Epithelial cell of proximal tubule (primary cell): ENCODE measurements at regions not wholly inside any gene's neighbourhood (a gene's known extent, or its start where the extent isn't known, plus 50 kb on each side); places are given as distances from the start of the nearest gene placed in this dataset.
"Not testable (repeated sequence)": the region's sequence is repeated elsewhere in the genome, so short reads cannot be mapped to it uniquely, and the experiment has no call there.

Experiments
- DNase-seq: peaks from one replicate; pipeline ENCODE4 v3.0.0-alpha.2; 2011; ENCODE audit warnings: low read depth
- H3K4me3 ChIP-seq: 2 replicates; pipeline ENCODE4 v1.5.1; 2011; ENCODE audit warnings: low read depth, mild to moderate bottlenecking, low read length
- TF ChIP-seq, protein P1 (sequence below): conservative IDR thresholded peaks from 2 replicates; pipeline ENCODE4 v1.5.1; 2012; ENCODE audit warnings: low read depth, mild to moderate bottlenecking, low read length

DNA sequence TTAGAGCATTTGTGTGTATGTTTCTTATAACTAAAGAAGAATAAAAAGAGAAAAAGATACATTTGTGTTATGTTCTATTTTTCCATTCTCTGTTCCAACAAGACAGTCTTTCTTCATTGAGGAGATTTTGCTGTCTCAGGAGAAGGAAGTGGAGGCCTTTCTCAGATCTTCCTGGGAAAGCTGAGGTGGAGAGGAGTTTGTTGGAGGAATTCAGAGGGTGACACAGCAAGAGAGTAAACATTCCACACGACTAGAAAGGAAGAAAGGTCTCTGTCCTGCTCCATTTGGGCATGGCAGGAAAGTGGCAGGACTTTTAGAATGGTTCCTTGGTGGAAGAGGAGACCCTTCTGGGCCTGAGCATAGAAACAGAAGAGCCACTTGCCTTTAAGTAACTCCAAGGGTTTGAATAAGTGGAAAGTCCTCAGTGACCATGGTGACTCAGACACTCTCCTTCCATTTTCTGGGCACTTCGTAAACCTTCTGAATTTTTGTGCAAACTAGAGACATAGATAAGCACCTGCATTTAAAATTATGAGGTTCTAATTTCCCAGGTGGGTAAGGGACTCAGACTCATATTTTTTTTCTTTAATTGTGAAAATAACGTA is 52.3 kb upstream of the COL5A2 start:
- TF ChIP-seq, protein P1, sequence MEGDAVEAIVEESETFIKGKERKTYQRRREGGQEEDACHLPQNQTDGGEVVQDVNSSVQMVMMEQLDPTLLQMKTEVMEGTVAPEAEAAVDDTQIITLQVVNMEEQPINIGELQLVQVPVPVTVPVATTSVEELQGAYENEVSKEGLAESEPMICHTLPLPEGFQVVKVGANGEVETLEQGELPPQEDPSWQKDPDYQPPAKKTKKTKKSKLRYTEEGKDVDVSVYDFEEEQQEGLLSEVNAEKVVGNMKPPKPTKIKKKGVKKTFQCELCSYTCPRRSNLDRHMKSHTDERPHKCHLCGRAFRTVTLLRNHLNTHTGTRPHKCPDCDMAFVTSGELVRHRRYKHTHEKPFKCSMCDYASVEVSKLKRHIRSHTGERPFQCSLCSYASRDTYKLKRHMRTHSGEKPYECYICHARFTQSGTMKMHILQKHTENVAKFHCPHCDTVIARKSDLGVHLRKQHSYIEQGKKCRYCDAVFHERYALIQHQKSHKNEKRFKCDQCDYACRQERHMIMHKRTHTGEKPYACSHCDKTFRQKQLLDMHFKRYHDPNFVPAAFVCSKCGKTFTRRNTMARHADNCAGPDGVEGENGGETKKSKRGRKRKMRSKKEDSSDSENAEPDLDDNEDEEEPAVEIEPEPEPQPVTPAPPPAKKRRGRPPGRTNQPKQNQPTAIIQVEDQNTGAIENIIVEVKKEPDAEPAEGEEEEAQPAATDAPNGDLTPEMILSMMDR, result no peak
- no peak for DNase-seq
- no peak overlapping the region for H3K4me3 ChIP-seq

DNA sequence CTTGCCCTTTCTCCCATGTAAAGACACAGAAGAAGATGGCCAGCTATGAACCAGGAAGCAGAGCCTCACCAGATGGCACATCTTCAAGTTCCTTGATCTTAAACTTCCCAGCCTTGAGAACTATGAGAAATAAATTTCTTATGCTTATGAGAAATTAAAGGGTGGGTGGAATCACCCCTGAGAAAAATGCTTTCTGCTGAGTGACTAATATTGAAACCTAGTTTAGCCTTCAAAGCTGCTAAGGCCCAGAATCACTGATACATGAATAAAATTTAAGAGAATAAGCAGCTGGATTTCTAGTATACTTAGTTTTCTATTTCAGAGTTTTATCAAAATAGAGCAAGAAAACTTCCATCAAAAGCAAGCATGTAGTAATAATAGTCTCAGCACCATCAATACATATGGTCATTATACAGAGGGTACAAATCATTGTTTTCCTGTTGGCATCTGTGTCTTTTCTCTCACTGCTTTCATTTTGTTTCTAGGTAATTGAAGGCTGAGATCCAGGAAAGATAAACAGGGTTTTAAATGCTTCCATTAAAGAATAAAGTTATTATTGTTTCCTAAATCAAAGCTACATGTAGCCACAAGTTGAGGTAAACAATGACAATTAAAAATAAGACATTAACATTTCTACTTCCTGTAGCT is 53.3 kb upstream of the COL5A2 start:
- no peak for DNase-seq
- TF ChIP-seq, protein P1, result no peak
- no peak overlapping the region for H3K4me3 ChIP-seq

DNA sequence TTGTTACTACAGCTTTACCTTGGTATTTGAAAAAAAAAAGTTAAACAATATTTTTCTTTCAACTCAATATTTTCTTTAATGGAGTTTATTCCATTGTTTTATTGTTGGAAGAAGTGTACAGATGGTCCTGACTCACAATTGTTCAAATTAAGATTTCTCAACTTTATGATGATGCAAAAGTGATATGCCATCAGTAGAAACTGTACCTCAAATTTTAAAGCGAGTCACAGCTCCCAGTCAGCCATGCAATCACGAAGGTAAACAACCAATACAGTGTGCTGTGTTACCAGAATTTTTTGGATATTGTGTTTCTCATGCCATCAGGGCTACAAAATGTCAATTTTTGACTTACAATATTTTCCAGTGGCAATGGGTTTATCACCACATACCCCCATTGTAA is 54.0 kb upstream of the COL5A2 start:
- TF ChIP-seq, protein P1, result no peak
- no peak for DNase-seq
- no peak overlapping the region for H3K4me3 ChIP-seq

DNA sequence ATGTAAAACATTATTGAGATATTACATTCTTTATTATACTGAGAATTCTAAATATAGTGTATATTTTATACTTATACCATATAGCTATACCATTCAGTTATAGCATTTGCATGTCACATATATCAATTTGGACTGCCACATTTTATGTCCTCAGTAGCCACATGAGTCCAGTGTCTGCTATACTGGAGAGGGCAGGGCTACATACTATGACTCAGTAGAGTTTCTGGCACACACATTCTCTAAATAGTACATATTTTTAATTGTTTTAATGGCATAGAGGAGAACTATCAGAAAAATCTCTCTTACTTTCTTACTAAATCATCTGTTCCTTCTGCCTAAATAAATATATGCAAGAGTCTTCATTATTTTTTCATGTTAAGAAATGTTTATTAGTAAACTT is 55.4 kb upstream of the COL5A2 start:
- no peak overlapping the region for H3K4me3 ChIP-seq
- DNase-seq, result no peak
- TF ChIP-seq, protein P1, result no peak

DNA sequence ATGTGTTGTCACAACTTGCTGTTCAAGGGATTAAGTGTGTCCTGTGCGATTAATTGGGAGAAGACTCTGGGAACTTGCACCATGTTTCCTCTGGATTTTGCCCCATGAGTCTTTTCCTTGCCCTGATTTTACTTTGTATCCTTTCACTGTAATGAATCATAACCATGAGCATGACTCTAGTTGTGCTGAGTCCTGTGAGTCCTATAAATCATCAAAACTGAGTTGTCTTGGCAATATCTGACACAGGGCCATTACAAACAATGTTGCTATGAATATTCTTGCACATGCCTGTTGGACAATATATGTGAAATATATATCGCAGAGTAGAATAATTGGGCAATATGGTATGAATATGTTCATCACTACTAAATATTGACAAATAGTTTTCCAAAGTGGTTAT is 56.5 kb upstream of the COL5A2 start:
- H3K4me3 ChIP-seq, result no peak overlapping the region
- DNase-seq, result no peak
- TF ChIP-seq, protein P1, result no peak

DNA sequence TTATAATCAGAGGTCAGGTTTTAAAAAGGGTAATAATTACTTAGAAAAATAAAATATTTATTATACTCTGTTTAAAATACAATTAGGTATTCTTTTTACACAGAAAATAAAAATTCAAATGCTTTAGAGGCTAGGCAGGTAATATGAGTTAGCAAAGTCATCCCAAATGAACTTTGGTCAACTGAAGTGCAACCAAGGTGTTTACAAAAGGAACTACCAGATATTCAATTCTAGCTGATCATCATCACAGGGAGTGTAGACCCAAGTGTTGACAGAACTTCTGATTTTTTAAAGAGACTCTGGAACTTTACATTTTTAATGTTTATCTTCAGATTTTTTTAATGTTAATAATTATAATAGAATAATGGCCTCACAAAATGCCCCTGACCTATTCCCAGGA is 59.3 kb upstream of the COL5A2 start:
- no peak for DNase-seq
- TF ChIP-seq, protein P1, result no peak
- H3K4me3 ChIP-seq, result no peak overlapping the region

DNA sequence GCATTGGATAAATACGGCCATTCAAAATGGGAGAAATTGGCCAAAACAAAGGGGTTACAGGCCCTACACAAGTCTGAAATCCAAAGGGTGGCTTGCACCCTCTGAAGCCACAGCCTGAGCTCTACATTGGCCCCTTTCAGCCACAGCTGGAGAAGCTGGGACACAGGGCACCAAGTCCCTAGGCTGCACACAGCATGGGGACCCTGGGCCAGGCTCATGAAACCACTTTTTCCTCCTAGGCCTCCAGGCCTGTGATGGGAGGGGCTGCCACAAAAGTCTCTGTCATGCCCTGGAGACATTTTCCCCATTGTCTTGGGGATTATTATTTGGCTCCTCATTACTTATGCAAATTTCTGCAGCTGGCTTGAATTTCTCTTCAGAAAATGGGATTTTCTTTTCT is 64.3 kb upstream of the COL5A2 start:
- DNase-seq, H3K4me3 ChIP-seq: not testable (repeated sequence)
